ENCODE measurements at regions not wholly inside any gene's neighbourhood (a gene's known extent, or its start where the extent isn't known, plus 50 kb on each side); places are given as distances from the start of the nearest gene placed in this dataset.
A peak's percentile ranks its signal among the peaks of the same experiment; 100 is the strongest.

DNA sequence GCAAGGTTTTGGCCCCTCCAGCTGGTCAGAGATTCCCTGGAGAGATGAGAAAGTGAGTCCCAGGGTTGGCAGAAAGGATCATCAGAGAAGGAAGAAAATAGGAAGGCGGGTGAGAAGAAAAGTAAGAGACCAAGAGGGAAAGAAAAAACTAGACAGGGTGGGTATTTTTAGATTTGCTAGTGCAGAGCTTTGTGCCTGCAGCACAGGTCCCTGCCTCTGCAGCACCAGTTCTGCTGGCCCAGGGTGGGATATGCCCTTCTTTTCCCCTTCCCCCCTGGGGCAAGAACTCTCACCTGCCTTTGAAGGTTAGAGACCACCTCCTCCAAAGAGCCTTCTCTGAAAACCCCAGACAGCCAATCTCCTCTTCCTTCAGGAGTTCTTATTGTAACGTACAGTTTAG, 90.3 kb upstream of the EGFLAM start:
- Histone ChIP-seq H3K27ac (ENCODE audit: extremely low read depth, low read depth, low read length) (no peak overlapping the region), H3K4me3 (ENCODE audit: low read depth, low read length) (no peak overlapping the region), H3K36me3 (ENCODE audit: control insufficient read depth in 2 of 2, insufficient read depth in 1 of 2, low read length in 2 of 2) (no peaks in the 10 kb centered on the region), H3K4me1 (ENCODE audit: control insufficient read depth, insufficient read depth, low read length) (no peaks in the 10 kb centered on the region), H3K9me3 (ENCODE audit: control insufficient read depth, insufficient read depth, low read depth, low read length) (no peaks in the 10 kb centered on the region)
- CTCF ChIA-PET = interaction anchor here (0.5 to 1.2 kb wide), 5 partner anchors 24 to 1224 kb away, joined by 3 to 4 read pairs (median 3); no protein-coding TSS in a partner anchor
- 0 out of 2 replicates have a peak, but pooled peaks have one; percentile 5 for TF ChIP-seq ZIC2 (tag by site-specific recombination; IDR thresholded peaks at IDR 0.05)
- no peak for TF ChIP-seq ZNF701 (tag by site-specific recombination; IDR thresholded peaks at IDR 0.05)
- POLR2A ChIA-PET = no interaction called here

DNA sequence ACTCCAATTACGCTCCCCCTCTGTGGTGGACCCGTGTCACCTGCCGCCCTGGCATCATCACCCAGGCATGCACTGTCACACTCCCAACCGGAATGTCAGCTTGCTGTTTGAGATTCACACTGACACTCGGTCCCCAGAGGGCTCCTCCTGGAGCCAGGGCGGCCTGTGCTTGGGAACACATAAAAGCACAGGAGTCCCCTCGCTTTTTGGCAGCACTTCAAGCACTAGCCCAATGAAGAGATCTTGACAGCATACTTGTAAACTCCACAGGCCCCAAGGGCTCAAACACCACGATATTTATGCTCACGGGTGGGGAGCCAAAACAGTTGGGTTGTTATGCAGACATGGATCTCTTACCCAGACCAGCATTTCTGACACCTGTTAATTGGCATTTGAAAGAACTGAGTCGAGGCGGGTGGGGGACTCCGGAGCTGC, 90.8 kb upstream of the EGFLAM start:
- Histone ChIP-seq H3K27ac (ENCODE audit: extremely low read depth, low read depth, low read length) (no peak overlapping the region), H3K4me1 (ENCODE audit: control insufficient read depth, insufficient read depth, low read length) (no peaks in the 10 kb centered on the region), H3K36me3 (ENCODE audit: control insufficient read depth in 2 of 2, insufficient read depth in 1 of 2, low read length in 2 of 2) (no peaks in the 10 kb centered on the region), H3K9me3 (ENCODE audit: control insufficient read depth, insufficient read depth, low read depth, low read length) (no peaks in the 10 kb centered on the region), H3K4me3 (ENCODE audit: low read depth, low read length) (no peak overlapping the region)
- ChIA-PET CTCF (interaction anchor here (0.5 to 1.2 kb wide), 4 partner anchors 25 to 790 kb away, joined by 3 to 4 read pairs (median 3); no protein-coding TSS in a partner anchor), POLR2A (no interaction called here)
- TF ChIP-seq ZNF549 (tag by site-specific recombination; IDR thresholded peaks at IDR 0.05) (no peak), ZNF214 (tag by site-specific recombination; IDR thresholded peaks at IDR 0.05; ENCODE audit: borderline replicate concordance) (no peak), ZNF776 (tag by site-specific recombination; IDR thresholded peaks at IDR 0.05; ENCODE audit: borderline replicate concordance) (no peak), ZNF138 (tag by site-specific recombination; IDR thresholded peaks at IDR 0.05; ENCODE audit: borderline replicate concordance) (no peak), ZIC2 (tag by site-specific recombination; IDR thresholded peaks at IDR 0.05) (peak; percentile 93), ZNF561 (tag by site-specific recombination; IDR thresholded peaks at IDR 0.05; ENCODE audit: borderline replicate concordance) (no peak)
- TF ChIP-seq, protein P1, sequence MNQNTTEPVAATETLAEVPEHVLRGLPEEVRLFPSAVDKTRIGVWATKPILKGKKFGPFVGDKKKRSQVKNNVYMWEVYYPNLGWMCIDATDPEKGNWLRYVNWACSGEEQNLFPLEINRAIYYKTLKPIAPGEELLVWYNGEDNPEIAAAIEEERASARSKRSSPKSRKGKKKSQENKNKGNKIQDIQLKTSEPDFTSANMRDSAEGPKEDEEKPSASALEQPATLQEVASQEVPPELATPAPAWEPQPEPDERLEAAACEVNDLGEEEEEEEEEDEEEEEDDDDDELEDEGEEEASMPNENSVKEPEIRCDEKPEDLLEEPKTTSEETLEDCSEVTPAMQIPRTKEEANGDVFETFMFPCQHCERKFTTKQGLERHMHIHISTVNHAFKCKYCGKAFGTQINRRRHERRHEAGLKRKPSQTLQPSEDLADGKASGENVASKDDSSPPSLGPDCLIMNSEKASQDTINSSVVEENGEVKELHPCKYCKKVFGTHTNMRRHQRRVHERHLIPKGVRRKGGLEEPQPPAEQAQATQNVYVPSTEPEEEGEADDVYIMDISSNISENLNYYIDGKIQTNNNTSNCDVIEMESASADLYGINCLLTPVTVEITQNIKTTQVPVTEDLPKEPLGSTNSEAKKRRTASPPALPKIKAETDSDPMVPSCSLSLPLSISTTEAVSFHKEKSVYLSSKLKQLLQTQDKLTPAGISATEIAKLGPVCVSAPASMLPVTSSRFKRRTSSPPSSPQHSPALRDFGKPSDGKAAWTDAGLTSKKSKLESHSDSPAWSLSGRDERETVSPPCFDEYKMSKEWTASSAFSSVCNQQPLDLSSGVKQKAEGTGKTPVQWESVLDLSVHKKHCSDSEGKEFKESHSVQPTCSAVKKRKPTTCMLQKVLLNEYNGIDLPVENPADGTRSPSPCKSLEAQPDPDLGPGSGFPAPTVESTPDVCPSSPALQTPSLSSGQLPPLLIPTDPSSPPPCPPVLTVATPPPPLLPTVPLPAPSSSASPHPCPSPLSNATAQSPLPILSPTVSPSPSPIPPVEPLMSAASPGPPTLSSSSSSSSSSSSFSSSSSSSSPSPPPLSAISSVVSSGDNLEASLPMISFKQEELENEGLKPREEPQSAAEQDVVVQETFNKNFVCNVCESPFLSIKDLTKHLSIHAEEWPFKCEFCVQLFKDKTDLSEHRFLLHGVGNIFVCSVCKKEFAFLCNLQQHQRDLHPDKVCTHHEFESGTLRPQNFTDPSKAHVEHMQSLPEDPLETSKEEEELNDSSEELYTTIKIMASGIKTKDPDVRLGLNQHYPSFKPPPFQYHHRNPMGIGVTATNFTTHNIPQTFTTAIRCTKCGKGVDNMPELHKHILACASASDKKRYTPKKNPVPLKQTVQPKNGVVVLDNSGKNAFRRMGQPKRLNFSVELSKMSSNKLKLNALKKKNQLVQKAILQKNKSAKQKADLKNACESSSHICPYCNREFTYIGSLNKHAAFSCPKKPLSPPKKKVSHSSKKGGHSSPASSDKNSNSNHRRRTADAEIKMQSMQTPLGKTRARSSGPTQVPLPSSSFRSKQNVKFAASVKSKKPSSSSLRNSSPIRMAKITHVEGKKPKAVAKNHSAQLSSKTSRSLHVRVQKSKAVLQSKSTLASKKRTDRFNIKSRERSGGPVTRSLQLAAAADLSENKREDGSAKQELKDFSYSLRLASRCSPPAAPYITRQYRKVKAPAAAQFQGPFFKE (tag by site-specific recombination; IDR thresholded peaks at IDR 0.05; ENCODE audit: borderline replicate concordance) = no peak

DNA sequence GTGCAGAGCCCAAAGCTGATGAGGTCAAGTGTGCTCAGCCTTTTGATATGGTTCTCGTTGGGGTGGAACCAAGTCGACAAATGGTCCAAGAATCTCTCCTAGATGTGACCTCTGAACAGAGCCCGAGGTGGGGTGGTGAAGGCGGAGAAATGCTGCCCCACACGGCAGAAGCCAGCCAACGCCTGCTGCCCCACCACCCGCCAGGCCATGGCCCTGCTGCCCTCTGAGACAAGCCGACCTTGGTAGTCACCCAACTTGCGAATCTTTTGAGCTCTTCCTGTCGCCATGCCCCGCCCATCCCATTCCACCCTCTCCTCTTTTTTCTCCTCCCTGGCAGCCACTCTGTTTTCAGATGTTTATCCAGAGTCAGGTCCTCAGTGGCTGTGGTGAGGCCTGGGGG, 91.5 kb upstream of the EGFLAM start:
- Histone ChIP-seq H3K4me1 (ENCODE audit: control insufficient read depth, insufficient read depth, low read length) (no peaks in the 10 kb centered on the region), H3K4me3 (ENCODE audit: low read depth, low read length) (no peak overlapping the region), H3K9me3 (ENCODE audit: control insufficient read depth, insufficient read depth, low read depth, low read length) (no peaks in the 10 kb centered on the region), H3K36me3 (ENCODE audit: control insufficient read depth in 2 of 2, insufficient read depth in 1 of 2, low read length in 2 of 2) (no peaks in the 10 kb centered on the region), H3K27ac (ENCODE audit: extremely low read depth, low read depth, low read length) (no peak overlapping the region)
- POLR2A ChIA-PET = no interaction called here
- no peak for TF ChIP-seq ZNF623 (tag by site-specific recombination; IDR thresholded peaks at IDR 0.05)
- TF ChIP-seq ZNF777 (tag by site-specific recombination; IDR thresholded peaks at IDR 0.05; ENCODE audit: borderline replicate concordance) = no peak
- TF ChIP-seq YY1 (tag by site-specific recombination; IDR thresholded peaks at IDR 0.05) = no peak
- no peak for TF ChIP-seq ZNF23 (tag by site-specific recombination; IDR thresholded peaks at IDR 0.05; ENCODE audit: borderline replicate concordance)
- no peak for TF ChIP-seq KLF9 (tag by site-specific recombination; IDR thresholded peaks at IDR 0.05; ENCODE audit: low read depth)
- CTCF ChIA-PET = no interaction called here

All from HEK293 (cell line).